ENCODE measurements at regions not wholly inside any gene's neighbourhood (a gene's known extent, or its start where the extent isn't known, plus 50 kb on each side); places are given as distances from the start of the nearest gene placed in this dataset.
A peak's percentile ranks its signal among the peaks of the same experiment; 100 is the strongest.
"Not testable (repeated sequence)": the region's sequence is repeated elsewhere in the genome, so short reads cannot be mapped to it uniquely, and the experiment has no call there.

DNA sequence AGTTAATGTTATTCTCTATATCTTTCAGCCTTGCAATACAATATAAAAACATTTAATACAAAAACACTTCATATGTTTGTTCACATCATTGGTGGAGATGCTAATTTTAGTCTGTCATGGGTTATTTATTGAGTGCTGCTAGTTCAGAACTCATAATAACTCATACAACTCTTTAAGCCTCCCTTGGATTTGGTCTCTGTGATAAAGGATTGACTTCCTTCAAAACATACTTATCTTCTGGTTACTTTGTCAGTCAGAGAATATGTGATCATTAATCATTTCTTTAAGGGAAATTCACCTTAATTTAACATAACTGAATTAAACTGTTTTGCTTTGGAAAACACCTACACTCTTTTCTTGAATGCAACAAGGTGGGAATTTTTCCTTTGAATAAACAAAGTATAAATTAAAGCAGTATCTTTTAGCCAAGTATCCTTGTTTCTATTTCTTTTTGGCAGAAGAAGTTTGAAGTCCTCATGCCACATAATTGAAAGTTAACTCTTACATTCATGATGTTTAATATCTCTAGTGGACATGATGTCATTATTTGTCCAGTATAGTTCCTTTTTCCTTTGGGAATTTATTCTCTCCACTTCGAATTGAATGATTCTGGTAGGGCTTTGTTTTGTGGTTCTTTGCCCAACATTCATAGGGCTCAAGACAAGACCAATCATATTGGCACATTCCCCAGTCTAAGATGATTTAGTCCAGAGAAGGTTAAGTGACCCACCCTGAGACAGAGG lies 133.2 kb upstream of the CENPW start:
- no peak for DNase-seq

- DNase-seq, result no peak
Measured at GRCh38 chr6:126210398-126211075, 129.4 kb upstream of the CENPW start.

- no peak for DNase-seq
Measured at GRCh38 chr6:126217497-126217896, 122.4 kb upstream of the CENPW start.

DNA sequence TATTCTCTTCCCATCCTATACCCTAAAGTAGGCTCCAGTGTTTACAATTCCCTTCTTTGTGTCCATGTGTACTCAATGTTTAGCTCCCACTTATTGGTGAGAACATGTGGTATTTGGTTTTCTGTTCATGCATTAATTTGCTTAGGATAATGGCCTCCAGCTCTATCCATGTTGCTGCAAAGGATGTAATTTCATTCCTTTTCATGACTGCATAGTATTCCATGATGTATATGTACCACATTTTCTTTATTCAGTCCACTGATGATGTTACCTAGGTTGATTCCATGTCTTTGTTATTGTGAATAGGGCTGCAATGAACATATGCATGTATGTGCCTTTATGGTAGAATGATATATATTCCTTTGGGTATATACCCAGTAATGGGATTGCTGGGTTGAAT lies 119.0 kb upstream of the CENPW start:
- not testable (repeated sequence) for DNase-seq

GRCh38 chr6:126227833-126228702 lies 111.8 kb upstream of the CENPW start:
- no peak for DNase-seq

DNA sequence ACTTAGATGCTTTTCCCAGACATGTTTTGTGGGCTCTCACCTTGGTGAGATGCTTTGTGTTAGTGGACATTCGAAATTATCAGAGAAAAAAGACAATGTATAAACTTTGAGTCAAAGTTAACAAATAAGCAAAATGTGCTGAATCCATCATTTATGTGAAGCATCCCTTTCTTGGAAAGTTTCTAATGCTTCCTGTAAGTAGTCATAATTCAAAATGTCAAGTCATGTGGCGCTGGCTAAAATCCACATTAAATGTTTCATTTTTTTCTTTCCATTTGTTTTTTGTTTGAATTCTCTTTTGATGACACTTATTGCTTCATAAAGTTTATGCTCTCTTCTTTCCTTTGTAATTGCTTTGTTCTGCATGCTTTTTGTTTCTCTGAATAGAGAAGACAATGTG lies 107.2 kb upstream of the CENPW start:
- DNase-seq, result no peak

GRCh38 chr6:126233192-126233591 lies 106.7 kb upstream of the CENPW start:
- DNase-seq, result no peak

GRCh38 chr6:126235363-126235762 lies 104.6 kb upstream of the CENPW start:
- no peak for DNase-seq

DNA sequence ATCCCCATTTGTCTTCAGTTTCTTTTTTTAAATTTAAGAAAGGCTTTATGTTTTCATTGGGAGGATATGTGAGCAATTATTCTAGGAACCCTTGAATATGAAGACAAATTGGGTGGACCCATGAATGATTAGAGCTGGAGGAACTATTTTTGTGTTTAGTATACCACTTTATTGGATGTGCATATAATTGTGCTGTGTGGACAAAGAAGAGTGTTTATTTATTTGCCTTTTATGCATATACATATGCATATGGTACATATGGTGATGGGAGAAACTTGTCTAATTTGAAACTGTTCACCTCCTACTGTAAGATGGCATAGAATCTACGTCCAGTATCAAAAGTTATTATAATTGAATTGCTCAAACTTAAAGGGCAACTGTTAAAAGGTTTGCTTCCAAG lies 94.8 kb upstream of the CENPW start:
- no peak for DNase-seq

DNA sequence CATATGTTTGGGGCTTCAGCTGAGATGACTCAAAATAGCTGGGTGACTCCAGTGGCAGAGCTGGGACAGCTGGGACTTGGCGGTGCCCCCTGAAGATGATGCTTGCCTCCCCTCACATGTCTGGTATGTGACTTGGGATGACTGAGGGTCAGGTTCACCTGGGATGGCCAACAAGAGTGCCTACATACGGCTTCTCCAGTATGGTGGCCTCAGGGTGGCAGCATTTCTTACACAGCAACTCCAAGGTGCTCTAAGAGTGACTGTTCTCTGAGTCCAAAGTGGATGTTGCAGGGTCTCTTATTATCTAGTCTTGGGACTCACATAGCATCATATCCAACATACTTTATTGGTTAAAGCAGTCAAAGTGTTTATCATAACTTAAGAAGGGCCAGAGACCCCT lies 87.8 kb upstream of the CENPW start:
- DNase-seq, result peak; percentile 6

DNA sequence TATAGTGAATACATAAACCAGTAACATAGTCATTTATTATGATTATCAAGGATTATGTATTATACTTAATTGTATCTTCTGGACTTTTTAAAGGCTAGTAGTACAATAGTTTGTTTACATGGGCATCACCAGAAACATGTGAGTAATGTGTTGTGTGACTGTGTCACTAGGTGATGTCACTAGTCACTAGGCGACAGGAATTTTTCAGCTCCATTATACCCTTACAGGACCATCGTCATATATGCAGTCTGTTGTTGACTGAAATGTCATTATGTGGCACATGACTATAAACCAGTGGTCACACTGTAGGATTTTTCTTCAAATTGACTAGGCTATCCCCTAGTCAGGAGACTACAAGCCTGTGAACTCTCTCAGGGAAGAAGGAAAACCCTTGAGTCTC lies 86.5 kb upstream of the CENPW start:
- DNase-seq, result no peak

DNA sequence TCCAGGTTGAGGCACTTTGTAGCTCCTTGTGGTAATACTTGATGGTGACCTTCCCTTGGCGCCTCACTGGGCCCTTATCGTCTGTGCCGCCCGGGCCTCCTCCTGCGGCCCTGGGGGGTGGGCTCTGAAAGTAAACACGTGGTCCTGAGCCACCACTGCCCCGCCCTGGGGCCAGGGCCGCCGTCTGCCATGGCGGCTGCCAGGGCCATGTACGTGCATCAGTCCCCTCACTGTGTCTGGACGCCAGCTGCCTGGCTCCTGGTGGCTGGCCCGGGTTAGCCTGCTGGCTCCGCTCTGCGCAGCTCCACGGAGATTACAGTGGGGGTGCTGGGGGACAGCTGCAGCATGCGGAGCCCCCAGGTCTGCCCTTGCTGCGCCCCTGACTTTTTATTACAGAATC lies 81.8 kb upstream of the CENPW start:
- no peak for DNase-seq

DNA sequence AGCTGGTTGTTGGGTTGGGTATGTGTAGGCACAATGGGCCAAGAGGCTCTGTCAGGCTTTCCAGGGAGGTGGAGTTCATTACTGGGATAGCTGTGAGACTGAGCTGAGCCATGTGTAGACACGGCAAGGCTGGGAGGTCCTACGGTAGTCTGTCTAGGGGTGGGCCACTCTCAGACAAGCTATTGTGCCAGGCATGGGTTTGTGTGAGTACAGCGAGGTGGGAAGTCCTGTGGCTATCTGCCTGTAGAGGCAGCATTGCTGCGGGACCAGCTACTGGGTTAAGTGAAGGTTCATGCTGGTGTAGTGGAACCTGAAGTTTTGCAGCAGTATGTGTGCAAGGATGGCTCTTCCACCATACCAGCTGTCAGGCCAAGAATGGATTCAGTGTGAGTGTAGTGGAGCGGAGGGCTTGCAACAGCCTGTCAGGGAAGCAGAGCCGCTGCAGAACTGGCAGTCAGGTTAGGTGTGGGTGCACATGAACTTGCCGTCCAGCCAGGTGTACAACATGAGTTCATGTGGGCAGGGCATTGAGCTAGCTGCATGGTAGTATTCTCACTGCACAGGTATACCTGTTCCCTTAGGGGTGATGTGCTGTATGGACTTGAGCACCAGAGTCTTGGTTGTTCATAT lies 78.0 kb upstream of the CENPW start:
- no peak for DNase-seq

- no peak for DNase-seq
Measured at GRCh38 chr6:126264265-126264664, 75.7 kb upstream of the CENPW start.

GRCh38 chr6:126266664-126267063 lies 73.3 kb upstream of the CENPW start:
- DNase-seq, result no peak

DNA sequence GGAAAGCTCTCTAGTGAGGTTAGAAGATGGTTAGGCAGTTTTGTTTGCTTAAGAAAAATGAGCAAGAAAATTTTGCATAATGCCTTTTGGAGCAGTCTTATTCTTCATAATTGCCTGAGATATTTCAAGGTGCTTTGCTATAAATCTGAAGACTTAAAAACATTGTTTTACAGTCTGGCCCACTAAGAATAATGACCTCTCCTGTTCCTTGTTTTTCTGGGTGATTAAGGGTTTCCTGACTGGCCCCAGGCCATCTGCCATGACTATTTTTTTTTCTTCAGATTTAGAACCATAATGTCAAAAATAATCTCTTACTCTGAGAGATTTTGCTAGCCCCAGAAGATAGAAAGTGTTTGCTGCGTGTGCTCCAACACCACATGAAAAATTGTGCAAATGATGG lies 72.3 kb upstream of the CENPW start:
- no peak for DNase-seq

DNA sequence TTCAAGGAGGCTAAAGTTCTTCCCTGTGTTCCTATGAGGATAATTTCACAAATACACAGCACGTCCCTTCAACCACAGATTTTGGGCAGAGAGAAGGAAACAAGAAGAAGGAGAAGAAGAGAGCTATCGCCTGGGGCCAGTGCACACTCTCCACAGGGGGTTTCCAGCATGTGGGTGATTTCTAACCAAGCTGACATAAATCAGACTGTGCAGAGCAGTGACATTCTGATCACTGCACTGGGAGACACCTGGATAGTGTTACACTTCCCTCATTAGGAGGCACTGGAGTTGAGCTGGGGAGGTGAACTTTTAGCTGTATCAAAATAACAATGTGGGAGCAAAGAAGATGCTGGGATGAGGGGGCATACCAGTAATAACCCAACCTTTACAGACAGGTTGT lies 71.8 kb upstream of the CENPW start:
- no peak for DNase-seq

- no peak for DNase-seq
Measured at GRCh38 chr6:126280287-126280686, 59.6 kb upstream of the CENPW start.

GRCh38 chr6:126285871-126286365 lies 54.0 kb upstream of the CENPW start:
- no peak for DNase-seq

All from hematopoietic multipotent progenitor cell treated with erythropoietin and hydrocortisone succinate and interleukin-3 and kit ligand, for 4 days (in vitro differentiated cells).